GM23338 (cell line): ENCODE measurements at regions not wholly inside any gene's neighbourhood (a gene's known extent, or its start where the extent isn't known, plus 50 kb on each side); places are given as distances from the start of the nearest gene placed in this dataset.

ENCODE experiments used
- ATAC-seq: fragments of 200-7000 bp; cut with Tn5 transposase; 3 replicates; pipeline ENCODE4 v1.9.1; 2020
- DNase-seq: peaks from one replicate; pipeline ENCODE4 v3.0.0-alpha.2; 2015; ENCODE audit warnings: low spot score
- H2AFZ ChIP-seq: fragments of 200-600 bp; sonication (generic); 2 replicates; pipeline ENCODE4 v1.8.0; 2016; ENCODE audit warnings: antibody characterized with exemption, mild to moderate bottlenecking, moderate library complexity
- H3F3A ChIP-seq: fragments of 200-600 bp; sonication (generic); replicated peaks from 2 replicates; pipeline ENCODE4 v1.8.0; 2017; ENCODE audit warnings: antibody characterized with exemption, mixed run types, low read depth
- H3K27ac ChIP-seq: fragments of 200-600 bp; sonication (generic); 2 replicates; pipeline ENCODE4 v1.6.1; 2016; ENCODE audit warnings: low read depth
- H3K27me3 ChIP-seq: fragments of 200-600 bp; sonication (generic); 2 replicates; pipeline ENCODE4 v1.8.0; 2016; ENCODE audit warnings: mild to moderate bottlenecking, mixed run types, moderate library complexity; ENCODE audit not compliant: insufficient read depth
- H3K36me3 ChIP-seq: fragments of 200-600 bp; sonication (generic); 2 replicates; pipeline ENCODE4 v1.8.0; 2016; ENCODE audit warnings: mild to moderate bottlenecking; ENCODE audit not compliant: insufficient read depth
- H3K4me1 ChIP-seq: fragments of 200-600 bp; sonication (generic); 2 replicates; pipeline ENCODE4 v1.8.0; 2016; ENCODE audit warnings: mild to moderate bottlenecking, moderate library complexity; ENCODE audit not compliant: insufficient read depth
- H3K4me2 ChIP-seq: fragments of 200-600 bp; sonication (generic); 2 replicates; pipeline ENCODE4 v1.7.1; 2017; ENCODE audit warnings: mixed run types
- H3K4me3 ChIP-seq: fragments of 200-600 bp; sonication (generic); 2 replicates; pipeline ENCODE4 v1.6.1; 2016; ENCODE audit warnings: mixed run types
- H3K79me2 ChIP-seq: fragments of 200-600 bp; sonication (generic); replicated peaks from 2 replicates; pipeline ENCODE4 v1.8.0; 2017; ENCODE audit warnings: mild to moderate bottlenecking; ENCODE audit not compliant: insufficient read depth
- H3K9me2 ChIP-seq: fragments of 200-600 bp; sonication (generic); 2 replicates; pipeline ENCODE4 v1.8.0; 2017; ENCODE audit not compliant: insufficient read depth
- H4K20me1 ChIP-seq: fragments of 200-600 bp; sonication (generic); replicated peaks from 2 replicates; pipeline ENCODE4 v1.8.0; 2017; ENCODE audit warnings: mild to moderate bottlenecking; ENCODE audit not compliant: insufficient read depth
- H3K27ac Mint-ChIP-seq: 2 replicates; pipeline ENCODE4 v1.8.0; 2020; ENCODE audit warnings: inconsistent platforms, mild to moderate bottlenecking, moderate library complexity, mixed read lengths
- H3K27me3 Mint-ChIP-seq: 3 replicates; pipeline ENCODE4 v1.8.0; 2022; ENCODE audit warnings: low read depth, mild to moderate bottlenecking, moderate library complexity, mixed read lengths, inconsistent platforms; ENCODE audit not compliant: insufficient read depth, poor library complexity
- H3K36me3 Mint-ChIP-seq: 3 replicates; pipeline ENCODE4 v1.8.0; 2021; ENCODE audit warnings: low read depth, mild to moderate bottlenecking, inconsistent platforms, moderate library complexity, mixed read lengths
- H3K4me1 Mint-ChIP-seq: 3 replicates; pipeline ENCODE4 v1.8.0; 2020; ENCODE audit warnings: mild to moderate bottlenecking, inconsistent platforms, mixed read lengths
- H3K4me3 Mint-ChIP-seq: 3 replicates; pipeline ENCODE4 v1.8.0; 2021; ENCODE audit warnings: moderate library complexity, mild to moderate bottlenecking, inconsistent platforms, mixed read lengths
- H3K9me3 Mint-ChIP-seq: 3 replicates; pipeline ENCODE4 v1.8.0; 2020; ENCODE audit warnings: moderate library complexity, mild to moderate bottlenecking, inconsistent platforms, mixed read lengths
- CREB1 ChIP-seq: fragments of 250-450 bp; sonication (Bioruptor Pico); IDR thresholded peaks from 2 replicates; pipeline ENCODE4 v1.5.0; 2020; ENCODE audit warnings: low read depth, mild to moderate bottlenecking, moderate library complexity
- CTCF ChIP-seq, 2 experiments: fragments of 200-600 bp in 1 of 2; sonication (generic) in 1 of 2; conservative IDR thresholded peaks; 2 replicates each; pipeline versions ENCODE4 v1.5.1 to v1.6.1; 2016 to 2017; ENCODE audit warnings: antibody characterized with exemption in 2 of 2, low read depth in 2 of 2, mild to moderate bottlenecking in 2 of 2, moderate library complexity in 1 of 2
- EZH2phosphoT487 ChIP-seq: fragments of 200-600 bp; sonication (generic); IDR thresholded peaks from one replicate; pipeline ENCODE4 v1.8.1; 2018; ENCODE audit warnings: antibody characterized with exemption; ENCODE audit not compliant: unreplicated experiment
- JUNB ChIP-seq: IDR thresholded peaks from one replicate; pipeline ENCODE4 v1.6.1; 2016; ENCODE audit warnings: antibody characterized with exemption; ENCODE audit not compliant: unreplicated experiment
- NANOG ChIP-seq: IDR thresholded peaks from 2 replicates; pipeline ENCODE4 v1.6.1; 2016; ENCODE audit warnings: antibody characterized with exemption, borderline replicate concordance
- POLR2AphosphoS5 ChIP-seq: IDR thresholded peaks from 2 replicates; pipeline ENCODE4 v1.6.1; 2016; ENCODE audit warnings: antibody characterized with exemption, low read depth
- STAT1 ChIP-seq: IDR thresholded peaks from one replicate; pipeline ENCODE4 v1.6.1; 2016; ENCODE audit warnings: antibody characterized with exemption; ENCODE audit not compliant: unreplicated experiment
- ZNF114 ChIP-seq: fragments of 250-450 bp; sonication (Bioruptor Pico); IDR thresholded peaks from 2 replicates; pipeline ENCODE4 v1.5.0; 2020; ENCODE audit warnings: mild to moderate bottlenecking, moderate library complexity
- ZNF331 ChIP-seq: fragments of 250-450 bp; sonication (Bioruptor Pico); IDR thresholded peaks from 2 replicates; pipeline ENCODE4 v1.5.0; 2020; ENCODE audit warnings: low read depth, mild to moderate bottlenecking, moderate library complexity
- ZNF462 ChIP-seq: fragments of 250-450 bp; sonication (Bioruptor Pico); IDR thresholded peaks from 2 replicates; pipeline ENCODE4 v1.5.0; 2020; ENCODE audit warnings: mild to moderate bottlenecking, moderate library complexity
- TF ChIP-seq, protein P1 (sequence below): IDR thresholded peaks from 2 replicates; pipeline ENCODE4 v1.6.1; 2016; ENCODE audit warnings: antibody characterized with exemption
- TF ChIP-seq, protein P2 (sequence below): IDR thresholded peaks from one replicate; pipeline ENCODE4 v1.6.1; 2018; ENCODE audit warnings: antibody characterized with exemption; ENCODE audit not compliant: unreplicated experiment

DNA sequence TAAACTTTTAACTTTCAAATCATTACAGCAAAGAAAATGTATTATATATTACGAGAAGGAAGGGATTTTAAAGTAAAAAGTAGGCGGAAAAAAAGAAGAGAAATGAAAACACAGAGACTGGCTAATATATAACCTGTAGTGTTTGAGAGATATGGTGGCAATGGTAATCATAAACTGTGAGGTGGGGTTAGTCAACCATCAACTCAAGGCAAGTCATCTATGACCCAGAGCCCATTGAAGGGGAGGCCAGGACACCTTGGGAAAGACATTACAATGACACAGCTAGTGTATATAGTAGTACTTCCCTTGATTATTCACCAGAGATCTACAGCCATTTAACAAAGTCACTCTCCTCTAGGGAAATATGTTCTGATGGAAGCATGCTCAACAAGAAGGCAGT lies 423.9 kb upstream of the PITX2 start:
- Mint-ChIP-seq H3K4me3 (no peak overlapping the region), H3K4me1 (peaks cover 13% of the 10 kb centered on the region; the same call in 2 of the 3 replicates), H3K9me3 (peaks cover 11% of the 10 kb centered on the region), H3K27me3 (no peaks in the 10 kb centered on the region), H3K36me3 (peaks cover 8% of the 10 kb centered on the region; the same call in 2 of the 3 replicates), H3K27ac (no peak overlapping the region)
- Histone ChIP-seq H3K79me2 (no peaks in the 10 kb centered on the region), H3K4me2 (no peak overlapping the region), H4K20me1 (no peaks in the 10 kb centered on the region), H3F3A (no peaks in the 10 kb centered on the region), H3K4me3 (no peak overlapping the region), H3K9me2 (peaks cover 4% of the 10 kb centered on the region; the same call in 1 of the 2 replicates), H3K4me1 (peaks cover 13% of the 10 kb centered on the region), H3K36me3 (no peaks in the 10 kb centered on the region), H3K27ac (no peak overlapping the region), H2AFZ (no peak overlapping the region), H3K27me3 (no peaks in the 10 kb centered on the region)
- no peak for DNase-seq
- TF ChIP-seq, protein P1, sequence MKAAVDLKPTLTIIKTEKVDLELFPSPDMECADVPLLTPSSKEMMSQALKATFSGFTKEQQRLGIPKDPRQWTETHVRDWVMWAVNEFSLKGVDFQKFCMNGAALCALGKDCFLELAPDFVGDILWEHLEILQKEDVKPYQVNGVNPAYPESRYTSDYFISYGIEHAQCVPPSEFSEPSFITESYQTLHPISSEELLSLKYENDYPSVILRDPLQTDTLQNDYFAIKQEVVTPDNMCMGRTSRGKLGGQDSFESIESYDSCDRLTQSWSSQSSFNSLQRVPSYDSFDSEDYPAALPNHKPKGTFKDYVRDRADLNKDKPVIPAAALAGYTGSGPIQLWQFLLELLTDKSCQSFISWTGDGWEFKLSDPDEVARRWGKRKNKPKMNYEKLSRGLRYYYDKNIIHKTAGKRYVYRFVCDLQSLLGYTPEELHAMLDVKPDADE: no peak
- TF ChIP-seq POLR2AphosphoS5 (no peak), JUNB (no peak), ZNF114 (CRISPR knock-in tag) (no peak), ZNF331 (CRISPR knock-in tag) (no peak), CREB1 (CRISPR knock-in tag) (no peak), STAT1 (no peak), EZH2phosphoT487 (no peak), ZNF462 (CRISPR knock-in tag) (no peak), NANOG (no peak), CTCF (conservative IDR thresholded peaks at IDR 0.05; ENCODE audit: low read depth in 2 of 2) (no peak)
- TF ChIP-seq, protein P2, sequence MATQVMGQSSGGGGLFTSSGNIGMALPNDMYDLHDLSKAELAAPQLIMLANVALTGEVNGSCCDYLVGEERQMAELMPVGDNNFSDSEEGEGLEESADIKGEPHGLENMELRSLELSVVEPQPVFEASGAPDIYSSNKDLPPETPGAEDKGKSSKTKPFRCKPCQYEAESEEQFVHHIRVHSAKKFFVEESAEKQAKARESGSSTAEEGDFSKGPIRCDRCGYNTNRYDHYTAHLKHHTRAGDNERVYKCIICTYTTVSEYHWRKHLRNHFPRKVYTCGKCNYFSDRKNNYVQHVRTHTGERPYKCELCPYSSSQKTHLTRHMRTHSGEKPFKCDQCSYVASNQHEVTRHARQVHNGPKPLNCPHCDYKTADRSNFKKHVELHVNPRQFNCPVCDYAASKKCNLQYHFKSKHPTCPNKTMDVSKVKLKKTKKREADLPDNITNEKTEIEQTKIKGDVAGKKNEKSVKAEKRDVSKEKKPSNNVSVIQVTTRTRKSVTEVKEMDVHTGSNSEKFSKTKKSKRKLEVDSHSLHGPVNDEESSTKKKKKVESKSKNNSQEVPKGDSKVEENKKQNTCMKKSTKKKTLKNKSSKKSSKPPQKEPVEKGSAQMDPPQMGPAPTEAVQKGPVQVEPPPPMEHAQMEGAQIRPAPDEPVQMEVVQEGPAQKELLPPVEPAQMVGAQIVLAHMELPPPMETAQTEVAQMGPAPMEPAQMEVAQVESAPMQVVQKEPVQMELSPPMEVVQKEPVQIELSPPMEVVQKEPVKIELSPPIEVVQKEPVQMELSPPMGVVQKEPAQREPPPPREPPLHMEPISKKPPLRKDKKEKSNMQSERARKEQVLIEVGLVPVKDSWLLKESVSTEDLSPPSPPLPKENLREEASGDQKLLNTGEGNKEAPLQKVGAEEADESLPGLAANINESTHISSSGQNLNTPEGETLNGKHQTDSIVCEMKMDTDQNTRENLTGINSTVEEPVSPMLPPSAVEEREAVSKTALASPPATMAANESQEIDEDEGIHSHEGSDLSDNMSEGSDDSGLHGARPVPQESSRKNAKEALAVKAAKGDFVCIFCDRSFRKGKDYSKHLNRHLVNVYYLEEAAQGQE: no peak
- ATAC-seq: no peak
